ENCODE measurements at regions not wholly inside any gene's neighbourhood (a gene's known extent, or its start where the extent isn't known, plus 50 kb on each side); places are given as distances from the start of the nearest gene placed in this dataset.

GRCh38 chr4:129514852-129515251, 418.9 kb downstream of the C4orf33 start:
- no peak for DNase-seq (ENCODE audit: extremely low spot score)
- CTCF ChIA-PET: no interaction called here
- POLR2A ChIA-PET: no interaction called here
- no peak for TF ChIP-seq CTCF (IDR thresholded peaks at IDR 0.05; ENCODE audit: control extremely low read depth, extremely low read depth, low read depth, missing control alignments)

- DNase-seq (ENCODE audit: extremely low spot score): no peak
Measured at GRCh38 chr4:129515356-129515755, 419.4 kb downstream of the C4orf33 start.

GRCh38 chr4:129526812-129527211, 430.9 kb downstream of the C4orf33 start:
- CTCF ChIA-PET: interaction anchor here (3.3 kb wide), 1 partner anchor 13 kb away, joined by 11 read pairs; no protein-coding TSS in a partner anchor
- POLR2A ChIA-PET: no interaction called here
- no peak for DNase-seq (ENCODE audit: extremely low spot score)
- TF ChIP-seq CTCF (IDR thresholded peaks at IDR 0.05; ENCODE audit: control extremely low read depth, extremely low read depth, low read depth, missing control alignments): no peak

More at GRCh38 chr4:129515356-129515755, 419.4 kb downstream of the C4orf33 start:
- ChIA-PET CTCF (no interaction called here), POLR2A (no interaction called here)
- TF ChIP-seq CTCF (IDR thresholded peaks at IDR 0.05; ENCODE audit: control extremely low read depth, extremely low read depth, low read depth, missing control alignments): no peak

GRCh38 chr4:129531253-129531652, 435.3 kb downstream of the C4orf33 start:
- no peak for DNase-seq (ENCODE audit: extremely low spot score)
- no peak for TF ChIP-seq CTCF (IDR thresholded peaks at IDR 0.05; ENCODE audit: control extremely low read depth, extremely low read depth, low read depth, missing control alignments)
- CTCF ChIA-PET: no interaction called here
- POLR2A ChIA-PET: no interaction called here

- no peak for TF ChIP-seq CTCF (IDR thresholded peaks at IDR 0.05; ENCODE audit: control extremely low read depth, extremely low read depth, low read depth, missing control alignments)
- ChIA-PET POLR2A (no interaction called here), CTCF (no interaction called here)
- DNase-seq (ENCODE audit: extremely low spot score): no peak
Measured at GRCh38 chr4:129532573-129532972, 436.6 kb downstream of the C4orf33 start.

GRCh38 chr4:129543299-129543698, 447.3 kb downstream of the C4orf33 start:
- ChIA-PET POLR2A (no interaction called here), CTCF (no interaction called here)
- no peak for DNase-seq (ENCODE audit: extremely low spot score)
- no peak for TF ChIP-seq CTCF (IDR thresholded peaks at IDR 0.05; ENCODE audit: control extremely low read depth, extremely low read depth, low read depth, missing control alignments)

Data from GM10248 (cell line).